GM23338 (cell line): ENCODE measurements at regions not wholly inside any gene's neighbourhood (a gene's known extent, or its start where the extent isn't known, plus 50 kb on each side); places are given as distances from the start of the nearest gene placed in this dataset.

ENCODE experiments used
- ATAC-seq: fragments of 200-7000 bp; cut with Tn5 transposase; 3 replicates; pipeline ENCODE4 v1.9.1; 2020
- DNase-seq: peaks from one replicate; pipeline ENCODE4 v3.0.0-alpha.2; 2015; ENCODE audit warnings: low spot score
- H2AFZ ChIP-seq: fragments of 200-600 bp; sonication (generic); 2 replicates; pipeline ENCODE4 v1.8.0; 2016; ENCODE audit warnings: antibody characterized with exemption, mild to moderate bottlenecking, moderate library complexity
- H3F3A ChIP-seq: fragments of 200-600 bp; sonication (generic); replicated peaks from 2 replicates; pipeline ENCODE4 v1.8.0; 2017; ENCODE audit warnings: antibody characterized with exemption, mixed run types, low read depth
- H3K27ac ChIP-seq: fragments of 200-600 bp; sonication (generic); 2 replicates; pipeline ENCODE4 v1.6.1; 2016; ENCODE audit warnings: low read depth
- H3K27me3 ChIP-seq: fragments of 200-600 bp; sonication (generic); 2 replicates; pipeline ENCODE4 v1.8.0; 2016; ENCODE audit warnings: mild to moderate bottlenecking, mixed run types, moderate library complexity; ENCODE audit not compliant: insufficient read depth
- H3K36me3 ChIP-seq: fragments of 200-600 bp; sonication (generic); 2 replicates; pipeline ENCODE4 v1.8.0; 2016; ENCODE audit warnings: mild to moderate bottlenecking; ENCODE audit not compliant: insufficient read depth
- H3K4me1 ChIP-seq: fragments of 200-600 bp; sonication (generic); 2 replicates; pipeline ENCODE4 v1.8.0; 2016; ENCODE audit warnings: mild to moderate bottlenecking, moderate library complexity; ENCODE audit not compliant: insufficient read depth
- H3K4me2 ChIP-seq: fragments of 200-600 bp; sonication (generic); 2 replicates; pipeline ENCODE4 v1.7.1; 2017; ENCODE audit warnings: mixed run types
- H3K4me3 ChIP-seq: fragments of 200-600 bp; sonication (generic); 2 replicates; pipeline ENCODE4 v1.6.1; 2016; ENCODE audit warnings: mixed run types
- H3K79me2 ChIP-seq: fragments of 200-600 bp; sonication (generic); replicated peaks from 2 replicates; pipeline ENCODE4 v1.8.0; 2017; ENCODE audit warnings: mild to moderate bottlenecking; ENCODE audit not compliant: insufficient read depth
- H3K9me2 ChIP-seq: fragments of 200-600 bp; sonication (generic); 2 replicates; pipeline ENCODE4 v1.8.0; 2017; ENCODE audit not compliant: insufficient read depth
- H4K20me1 ChIP-seq: fragments of 200-600 bp; sonication (generic); replicated peaks from 2 replicates; pipeline ENCODE4 v1.8.0; 2017; ENCODE audit warnings: mild to moderate bottlenecking; ENCODE audit not compliant: insufficient read depth
- H3K27ac Mint-ChIP-seq: 2 replicates; pipeline ENCODE4 v1.8.0; 2020; ENCODE audit warnings: inconsistent platforms, mild to moderate bottlenecking, moderate library complexity, mixed read lengths
- H3K27me3 Mint-ChIP-seq: 3 replicates; pipeline ENCODE4 v1.8.0; 2022; ENCODE audit warnings: low read depth, mild to moderate bottlenecking, moderate library complexity, mixed read lengths, inconsistent platforms; ENCODE audit not compliant: insufficient read depth, poor library complexity
- H3K36me3 Mint-ChIP-seq: 3 replicates; pipeline ENCODE4 v1.8.0; 2021; ENCODE audit warnings: low read depth, mild to moderate bottlenecking, inconsistent platforms, moderate library complexity, mixed read lengths
- H3K4me1 Mint-ChIP-seq: 3 replicates; pipeline ENCODE4 v1.8.0; 2020; ENCODE audit warnings: mild to moderate bottlenecking, inconsistent platforms, mixed read lengths
- H3K4me3 Mint-ChIP-seq: 3 replicates; pipeline ENCODE4 v1.8.0; 2021; ENCODE audit warnings: moderate library complexity, mild to moderate bottlenecking, inconsistent platforms, mixed read lengths
- H3K9me3 Mint-ChIP-seq: 3 replicates; pipeline ENCODE4 v1.8.0; 2020; ENCODE audit warnings: moderate library complexity, mild to moderate bottlenecking, inconsistent platforms, mixed read lengths
- CREB1 ChIP-seq: fragments of 250-450 bp; sonication (Bioruptor Pico); IDR thresholded peaks from 2 replicates; pipeline ENCODE4 v1.5.0; 2020; ENCODE audit warnings: low read depth, mild to moderate bottlenecking, moderate library complexity
- EZH2 ChIP-seq: fragments of 200-600 bp; sonication (generic); IDR thresholded peaks from one replicate; pipeline ENCODE4 v1.8.0; 2017; ENCODE audit warnings: antibody characterized with exemption, mild to moderate bottlenecking, low read depth; ENCODE audit not compliant: unreplicated experiment
- EZH2phosphoT487 ChIP-seq: fragments of 200-600 bp; sonication (generic); IDR thresholded peaks from one replicate; pipeline ENCODE4 v1.8.1; 2018; ENCODE audit warnings: antibody characterized with exemption; ENCODE audit not compliant: unreplicated experiment
- JUNB ChIP-seq: IDR thresholded peaks from one replicate; pipeline ENCODE4 v1.6.1; 2016; ENCODE audit warnings: antibody characterized with exemption; ENCODE audit not compliant: unreplicated experiment
- NANOG ChIP-seq: IDR thresholded peaks from 2 replicates; pipeline ENCODE4 v1.6.1; 2016; ENCODE audit warnings: antibody characterized with exemption, borderline replicate concordance
- POLR2AphosphoS5 ChIP-seq: IDR thresholded peaks from 2 replicates; pipeline ENCODE4 v1.6.1; 2016; ENCODE audit warnings: antibody characterized with exemption, low read depth
- STAT1 ChIP-seq: IDR thresholded peaks from one replicate; pipeline ENCODE4 v1.6.1; 2016; ENCODE audit warnings: antibody characterized with exemption; ENCODE audit not compliant: unreplicated experiment
- ZNF114 ChIP-seq: fragments of 250-450 bp; sonication (Bioruptor Pico); IDR thresholded peaks from 2 replicates; pipeline ENCODE4 v1.5.0; 2020; ENCODE audit warnings: mild to moderate bottlenecking, moderate library complexity
- ZNF331 ChIP-seq: fragments of 250-450 bp; sonication (Bioruptor Pico); IDR thresholded peaks from 2 replicates; pipeline ENCODE4 v1.5.0; 2020; ENCODE audit warnings: low read depth, mild to moderate bottlenecking, moderate library complexity
- TF ChIP-seq, protein P1 (sequence below): fragments of 250-450 bp; sonication (Bioruptor Pico); IDR thresholded peaks from 2 replicates; pipeline ENCODE4 v1.5.0; 2020; ENCODE audit warnings: mild to moderate bottlenecking, moderate library complexity
- TF ChIP-seq, protein P2 (sequence below): IDR thresholded peaks from one replicate; pipeline ENCODE4 v1.6.1; 2018; ENCODE audit warnings: antibody characterized with exemption; ENCODE audit not compliant: unreplicated experiment
- TF ChIP-seq, protein P3 (sequence below): IDR thresholded peaks from 2 replicates; pipeline ENCODE4 v1.6.1; 2016; ENCODE audit warnings: antibody characterized with exemption

DNA sequence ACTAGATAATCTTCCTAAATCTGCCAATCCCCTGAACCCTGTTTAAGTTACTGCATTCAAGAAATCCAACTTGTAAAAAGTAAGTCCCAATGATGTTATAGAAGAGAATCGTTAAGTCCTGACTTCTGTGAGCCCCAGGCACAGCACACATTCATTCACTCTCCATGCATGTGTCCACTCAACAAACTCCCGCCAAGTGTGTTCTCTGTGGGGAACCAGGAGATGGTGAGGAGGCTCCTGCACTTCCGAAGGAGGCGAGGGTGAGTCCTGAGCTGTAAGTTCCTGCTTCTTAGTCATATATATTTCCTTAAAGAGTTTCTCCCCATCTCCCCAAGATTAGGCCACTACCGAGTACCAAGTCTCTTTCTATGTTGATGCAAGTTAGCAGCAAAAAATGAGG is 635.0 kb upstream of the ID2 start:
- Mint-ChIP-seq H3K9me3 (peaks cover 11% of the 10 kb centered on the region), H3K4me3 (no peak overlapping the region), H3K4me1 (no peaks in the 10 kb centered on the region; the same call in 2 of the 3 replicates), H3K27ac (no peak overlapping the region), H3K36me3 (peaks cover 7% of the 10 kb centered on the region; the same call in 2 of the 3 replicates), H3K27me3 (peaks cover 6% of the 10 kb centered on the region)
- no peak overlapping the region for H3K4me2 ChIP-seq
- H3K79me2 ChIP-seq, result no peaks in the 10 kb centered on the region
- ATAC-seq (no peak), DNase-seq (no peak)
- no peaks in the 10 kb centered on the region for H3F3A ChIP-seq
- H3K9me2 ChIP-seq, result peaks cover 27% of the 10 kb centered on the region; the same call in 1 of the 2 replicates
- H3K27me3 ChIP-seq, result no peaks in the 10 kb centered on the region
- no peak for TF ChIP-seq EZH2phosphoT487
- no peak overlapping the region for H3K4me3 ChIP-seq
- H3K27ac ChIP-seq, result no peak overlapping the region
- no peaks in the 10 kb centered on the region for H3K4me1 ChIP-seq
- H3K36me3 ChIP-seq, result no peaks in the 10 kb centered on the region
- no peaks in the 10 kb centered on the region for H4K20me1 ChIP-seq
- no peak overlapping the region for H2AFZ ChIP-seq

DNA sequence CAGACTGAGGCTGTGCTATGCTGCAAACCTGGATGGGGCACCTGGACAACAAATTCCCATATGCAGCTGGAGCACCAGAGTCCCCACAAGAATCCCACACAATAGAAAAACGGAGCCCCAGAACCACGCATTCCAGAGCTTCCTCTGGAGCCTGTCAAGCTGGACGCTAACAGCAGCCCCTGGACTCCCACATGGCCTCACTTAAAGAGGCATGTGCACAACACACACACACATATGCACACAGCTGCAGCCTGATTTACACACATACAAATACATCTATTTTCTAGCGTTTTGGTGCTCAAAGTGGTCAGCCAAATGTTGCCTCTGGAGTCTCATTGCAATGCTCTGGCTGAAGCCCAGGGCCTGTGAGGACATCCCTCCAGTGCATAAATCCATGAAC is 632.7 kb upstream of the ID2 start:
- Histone ChIP-seq H3K27me3 (no peaks in the 10 kb centered on the region), H3K79me2 (no peaks in the 10 kb centered on the region), H3K36me3 (no peaks in the 10 kb centered on the region), H3K9me2 (peaks cover 23% of the 10 kb centered on the region), H3K27ac (no peak overlapping the region), H3F3A (no peaks in the 10 kb centered on the region), H2AFZ (no peak overlapping the region), H3K4me2 (no peak overlapping the region), H3K4me1 (no peaks in the 10 kb centered on the region), H3K4me3 (no peak overlapping the region), H4K20me1 (no peaks in the 10 kb centered on the region)
- Mint-ChIP-seq H3K27me3 (peaks cover 3% of the 10 kb centered on the region), H3K27ac (no peak overlapping the region), H3K4me1 (no peaks in the 10 kb centered on the region; the same call in 2 of the 3 replicates), H3K36me3 (no peaks in the 10 kb centered on the region), H3K9me3 (peaks cover 4% of the 10 kb centered on the region; the same call in 2 of the 3 replicates), H3K4me3 (no peak overlapping the region)
- ATAC-seq (no peak), DNase-seq (no peak)
- TF ChIP-seq CREB1 (CRISPR knock-in tag), result no peak
- TF ChIP-seq, protein P1, sequence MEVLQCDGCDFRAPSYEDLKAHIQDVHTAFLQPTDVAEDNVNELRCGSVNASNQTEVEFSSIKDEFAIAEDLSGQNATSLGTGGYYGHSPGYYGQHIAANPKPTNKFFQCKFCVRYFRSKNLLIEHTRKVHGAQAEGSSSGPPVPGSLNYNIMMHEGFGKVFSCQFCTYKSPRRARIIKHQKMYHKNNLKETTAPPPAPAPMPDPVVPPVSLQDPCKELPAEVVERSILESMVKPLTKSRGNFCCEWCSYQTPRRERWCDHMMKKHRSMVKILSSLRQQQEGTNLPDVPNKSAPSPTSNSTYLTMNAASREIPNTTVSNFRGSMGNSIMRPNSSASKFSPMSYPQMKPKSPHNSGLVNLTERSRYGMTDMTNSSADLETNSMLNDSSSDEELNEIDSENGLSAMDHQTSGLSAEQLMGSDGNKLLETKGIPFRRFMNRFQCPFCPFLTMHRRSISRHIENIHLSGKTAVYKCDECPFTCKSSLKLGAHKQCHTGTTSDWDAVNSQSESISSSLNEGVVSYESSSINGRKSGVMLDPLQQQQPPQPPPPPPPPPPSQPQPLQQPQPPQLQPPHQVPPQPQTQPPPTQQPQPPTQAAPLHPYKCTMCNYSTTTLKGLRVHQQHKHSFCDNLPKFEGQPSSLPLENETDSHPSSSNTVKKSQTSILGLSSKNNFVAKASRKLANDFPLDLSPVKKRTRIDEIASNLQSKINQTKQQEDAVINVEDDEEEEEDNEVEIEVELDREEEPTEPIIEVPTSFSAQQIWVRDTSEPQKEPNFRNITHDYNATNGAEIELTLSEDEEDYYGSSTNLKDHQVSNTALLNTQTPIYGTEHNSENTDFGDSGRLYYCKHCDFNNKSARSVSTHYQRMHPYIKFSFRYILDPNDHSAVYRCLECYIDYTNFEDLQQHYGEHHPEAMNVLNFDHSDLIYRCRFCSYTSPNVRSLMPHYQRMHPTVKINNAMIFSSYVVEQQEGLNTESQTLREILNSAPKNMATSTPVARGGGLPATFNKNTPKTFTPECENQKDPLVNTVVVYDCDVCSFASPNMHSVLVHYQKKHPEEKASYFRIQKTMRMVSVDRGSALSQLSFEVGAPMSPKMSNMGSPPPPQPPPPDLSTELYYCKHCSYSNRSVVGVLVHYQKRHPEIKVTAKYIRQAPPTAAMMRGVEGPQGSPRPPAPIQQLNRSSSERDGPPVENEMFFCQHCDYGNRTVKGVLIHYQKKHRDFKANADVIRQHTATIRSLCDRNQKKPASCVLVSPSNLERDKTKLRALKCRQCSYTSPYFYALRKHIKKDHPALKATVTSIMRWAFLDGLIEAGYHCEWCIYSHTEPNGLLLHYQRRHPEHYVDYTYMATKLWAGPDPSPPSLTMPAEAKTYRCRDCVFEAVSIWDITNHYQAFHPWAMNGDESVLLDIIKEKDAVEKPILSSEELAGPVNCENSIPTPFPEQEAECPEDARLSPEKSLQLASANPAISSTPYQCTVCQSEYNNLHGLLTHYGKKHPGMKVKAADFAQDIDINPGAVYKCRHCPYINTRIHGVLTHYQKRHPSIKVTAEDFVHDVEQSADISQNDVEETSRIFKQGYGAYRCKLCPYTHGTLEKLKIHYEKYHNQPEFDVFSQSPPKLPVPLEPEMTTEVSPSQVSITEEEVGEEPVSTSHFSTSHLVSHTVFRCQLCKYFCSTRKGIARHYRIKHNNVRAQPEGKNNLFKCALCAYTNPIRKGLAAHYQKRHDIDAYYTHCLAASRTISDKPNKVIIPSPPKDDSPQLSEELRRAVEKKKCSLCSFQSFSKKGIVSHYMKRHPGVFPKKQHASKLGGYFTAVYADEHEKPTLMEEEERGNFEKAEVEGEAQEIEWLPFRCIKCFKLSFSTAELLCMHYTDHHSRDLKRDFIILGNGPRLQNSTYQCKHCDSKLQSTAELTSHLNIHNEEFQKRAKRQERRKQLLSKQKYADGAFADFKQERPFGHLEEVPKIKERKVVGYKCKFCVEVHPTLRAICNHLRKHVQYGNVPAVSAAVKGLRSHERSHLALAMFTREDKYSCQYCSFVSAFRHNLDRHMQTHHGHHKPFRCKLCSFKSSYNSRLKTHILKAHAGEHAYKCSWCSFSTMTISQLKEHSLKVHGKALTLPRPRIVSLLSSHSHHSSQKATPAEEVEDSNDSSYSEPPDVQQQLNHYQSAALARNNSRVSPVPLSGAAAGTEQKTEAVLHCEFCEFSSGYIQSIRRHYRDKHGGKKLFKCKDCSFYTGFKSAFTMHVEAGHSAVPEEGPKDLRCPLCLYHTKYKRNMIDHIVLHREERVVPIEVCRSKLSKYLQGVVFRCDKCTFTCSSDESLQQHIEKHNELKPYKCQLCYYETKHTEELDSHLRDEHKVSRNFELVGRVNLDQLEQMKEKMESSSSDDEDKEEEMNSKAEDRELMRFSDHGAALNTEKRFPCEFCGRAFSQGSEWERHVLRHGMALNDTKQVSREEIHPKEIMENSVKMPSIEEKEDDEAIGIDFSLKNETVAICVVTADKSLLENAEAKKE, result no peak
- no peak for TF ChIP-seq NANOG
- no peak for TF ChIP-seq POLR2AphosphoS5
- no peak for TF ChIP-seq JUNB
- TF ChIP-seq, protein P2, sequence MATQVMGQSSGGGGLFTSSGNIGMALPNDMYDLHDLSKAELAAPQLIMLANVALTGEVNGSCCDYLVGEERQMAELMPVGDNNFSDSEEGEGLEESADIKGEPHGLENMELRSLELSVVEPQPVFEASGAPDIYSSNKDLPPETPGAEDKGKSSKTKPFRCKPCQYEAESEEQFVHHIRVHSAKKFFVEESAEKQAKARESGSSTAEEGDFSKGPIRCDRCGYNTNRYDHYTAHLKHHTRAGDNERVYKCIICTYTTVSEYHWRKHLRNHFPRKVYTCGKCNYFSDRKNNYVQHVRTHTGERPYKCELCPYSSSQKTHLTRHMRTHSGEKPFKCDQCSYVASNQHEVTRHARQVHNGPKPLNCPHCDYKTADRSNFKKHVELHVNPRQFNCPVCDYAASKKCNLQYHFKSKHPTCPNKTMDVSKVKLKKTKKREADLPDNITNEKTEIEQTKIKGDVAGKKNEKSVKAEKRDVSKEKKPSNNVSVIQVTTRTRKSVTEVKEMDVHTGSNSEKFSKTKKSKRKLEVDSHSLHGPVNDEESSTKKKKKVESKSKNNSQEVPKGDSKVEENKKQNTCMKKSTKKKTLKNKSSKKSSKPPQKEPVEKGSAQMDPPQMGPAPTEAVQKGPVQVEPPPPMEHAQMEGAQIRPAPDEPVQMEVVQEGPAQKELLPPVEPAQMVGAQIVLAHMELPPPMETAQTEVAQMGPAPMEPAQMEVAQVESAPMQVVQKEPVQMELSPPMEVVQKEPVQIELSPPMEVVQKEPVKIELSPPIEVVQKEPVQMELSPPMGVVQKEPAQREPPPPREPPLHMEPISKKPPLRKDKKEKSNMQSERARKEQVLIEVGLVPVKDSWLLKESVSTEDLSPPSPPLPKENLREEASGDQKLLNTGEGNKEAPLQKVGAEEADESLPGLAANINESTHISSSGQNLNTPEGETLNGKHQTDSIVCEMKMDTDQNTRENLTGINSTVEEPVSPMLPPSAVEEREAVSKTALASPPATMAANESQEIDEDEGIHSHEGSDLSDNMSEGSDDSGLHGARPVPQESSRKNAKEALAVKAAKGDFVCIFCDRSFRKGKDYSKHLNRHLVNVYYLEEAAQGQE, result no peak
- TF ChIP-seq ZNF114, result no peak
- no peak for TF ChIP-seq EZH2
- no peak for TF ChIP-seq STAT1
- TF ChIP-seq, protein P3, sequence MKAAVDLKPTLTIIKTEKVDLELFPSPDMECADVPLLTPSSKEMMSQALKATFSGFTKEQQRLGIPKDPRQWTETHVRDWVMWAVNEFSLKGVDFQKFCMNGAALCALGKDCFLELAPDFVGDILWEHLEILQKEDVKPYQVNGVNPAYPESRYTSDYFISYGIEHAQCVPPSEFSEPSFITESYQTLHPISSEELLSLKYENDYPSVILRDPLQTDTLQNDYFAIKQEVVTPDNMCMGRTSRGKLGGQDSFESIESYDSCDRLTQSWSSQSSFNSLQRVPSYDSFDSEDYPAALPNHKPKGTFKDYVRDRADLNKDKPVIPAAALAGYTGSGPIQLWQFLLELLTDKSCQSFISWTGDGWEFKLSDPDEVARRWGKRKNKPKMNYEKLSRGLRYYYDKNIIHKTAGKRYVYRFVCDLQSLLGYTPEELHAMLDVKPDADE, result no peak
- TF ChIP-seq ZNF331 (CRISPR knock-in tag), result no peak
- TF ChIP-seq EZH2phosphoT487, result no peak
